Hepatocyte (in vitro differentiated cells): ENCODE measurements at regions not wholly inside any gene's neighbourhood (a gene's known extent, or its start where the extent isn't known, plus 50 kb on each side); places are given as distances from the start of the nearest gene placed in this dataset.

Experiments used
- CTCF ChIP-seq: fragments of 200-600 bp; sonication (generic); IDR thresholded peaks from 2 replicates; pipeline ENCODE4 v1.5.1; 2016; ENCODE audit warnings: antibody characterized with exemption, mild to moderate bottlenecking; ENCODE audit not compliant: poor library complexity
- EZH2 ChIP-seq: fragments of 200-600 bp; sonication (generic); IDR thresholded peaks from 2 replicates; pipeline ENCODE4 v1.6.1; 2016; ENCODE audit warnings: antibody characterized with exemption, mild to moderate bottlenecking, borderline replicate concordance
- EZH2phosphoT487 ChIP-seq: fragments of 200-600 bp; sonication (generic); IDR thresholded peaks from one replicate; pipeline ENCODE4 v1.6.1; 2018; ENCODE audit warnings: antibody characterized with exemption, mild to moderate bottlenecking, low read depth, moderate library complexity; ENCODE audit not compliant: unreplicated experiment, severe bottlenecking

DNA sequence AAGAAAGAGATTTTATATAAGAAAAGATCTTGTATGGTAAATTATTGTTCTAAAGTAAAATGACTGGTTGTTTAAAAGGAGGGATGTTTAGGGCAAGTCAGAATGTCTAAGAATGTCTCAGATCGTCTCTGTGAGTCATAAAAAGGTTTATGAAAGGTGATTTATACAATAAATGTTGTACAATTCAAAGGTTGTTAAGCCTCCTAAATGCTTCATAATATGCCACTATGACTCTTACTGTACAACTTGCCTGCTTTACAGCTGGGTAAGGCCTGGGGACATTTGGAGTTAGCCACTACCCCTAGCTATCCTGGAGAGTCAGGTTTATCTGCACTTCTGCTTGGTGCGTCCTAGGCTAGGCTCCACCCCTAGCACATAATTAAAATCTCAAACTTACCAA is 927.4 kb downstream of the FSCB start:
- TF ChIP-seq CTCF (no peak), EZH2 (no peak), EZH2phosphoT487 (no peak)
